ENCODE measurements at regions not wholly inside any gene's neighbourhood (a gene's known extent, or its start where the extent isn't known, plus 50 kb on each side); places are given as distances from the start of the nearest gene placed in this dataset.

GRCh38 chr1:219438386-219438785 is 174.5 kb downstream of the ZC3H11B start:
- BruUV-seq (replicated peaks), result no TSS peak

GRCh38 chr1:219434923-219435297 is 178.0 kb downstream of the ZC3H11B start:
- no peaks in the 10 kb centered on the region for H3K9me2 ChIP-seq (ENCODE audit: insufficient read depth, low read length)
- H3K9me3 ChIP-seq (ENCODE audit: low read length), result no peaks in the 10 kb centered on the region
- BruUV-seq (replicated peaks), result no TSS peak
- H2AFZ ChIP-seq (ENCODE audit: low read length), result no peak overlapping the region
- H3K36me3 ChIP-seq (ENCODE audit: insufficient read depth, low read length), result no peaks in the 10 kb centered on the region
- ChIA-PET POLR2A (no interaction called here), CTCF (ENCODE audit: unreplicated experiment) (no interaction called here)
- H4K20me1 ChIP-seq (ENCODE audit: insufficient read depth, low read length), result no peaks in the 10 kb centered on the region
- no peak for DNase-seq (ENCODE audit: low spot score)
- H3K27ac ChIP-seq (ENCODE audit: low read depth, low read length, poor library complexity, severe bottlenecking), result no peak overlapping the region
- H3K79me2 ChIP-seq (ENCODE audit: insufficient read depth, low read depth, low read length), result no peaks in the 10 kb centered on the region
- no peak overlapping the region for H3K4me2 ChIP-seq (ENCODE audit: low read length)
- H3K4me1 ChIP-seq (ENCODE audit: insufficient read depth, low read length, poor library complexity, severe bottlenecking), result no peaks in the 10 kb centered on the region
- intact Hi-C loops (cut with micrococcal nuclease; ENCODE audit: unreplicated experiment), result no loop called here
- H3K4me3 ChIP-seq (ENCODE audit: low read depth, low read length, poor library complexity, severe bottlenecking), result no peak overlapping the region
- TF ChIP-seq EZH2phosphoT487 (IDR thresholded peaks at IDR 0.05; ENCODE audit: borderline replicate concordance, low read depth, low read length), result no peak
- no peak for TF ChIP-seq CTCF (conservative IDR thresholded peaks at IDR 0.05; ENCODE audit: low read length)

More at GRCh38 chr1:219438386-219438785, 174.5 kb downstream of the ZC3H11B start:
- Histone ChIP-seq H4K20me1 (ENCODE audit: insufficient read depth, low read length) (no peaks in the 10 kb centered on the region), H3K36me3 (ENCODE audit: insufficient read depth, low read length) (no peaks in the 10 kb centered on the region), H3K4me1 (ENCODE audit: insufficient read depth, low read length, poor library complexity, severe bottlenecking) (no peaks in the 10 kb centered on the region), H3K79me2 (ENCODE audit: insufficient read depth, low read depth, low read length) (no peaks in the 10 kb centered on the region), H3K4me2 (ENCODE audit: low read length) (no peak overlapping the region), H3K4me3 (ENCODE audit: low read depth, low read length, poor library complexity, severe bottlenecking) (no peak overlapping the region), H3K27ac (ENCODE audit: low read depth, low read length, poor library complexity, severe bottlenecking) (no peak overlapping the region), H3K9me3 (ENCODE audit: low read length) (no peaks in the 10 kb centered on the region), H3K9me2 (ENCODE audit: insufficient read depth, low read length) (no peaks in the 10 kb centered on the region), H2AFZ (ENCODE audit: low read length) (no peak overlapping the region)
- POLR2A ChIA-PET, result no interaction called here
- CTCF ChIA-PET (ENCODE audit: unreplicated experiment), result no interaction called here
- no peak for TF ChIP-seq EZH2phosphoT487 (IDR thresholded peaks at IDR 0.05; ENCODE audit: borderline replicate concordance, low read depth, low read length)
- TF ChIP-seq CTCF (conservative IDR thresholded peaks at IDR 0.05; ENCODE audit: low read length), result no peak
- DNase-seq (ENCODE audit: low spot score), result no peak
- intact Hi-C loops (cut with micrococcal nuclease; ENCODE audit: unreplicated experiment), result no loop called here

- Histone ChIP-seq H3K9me3 (ENCODE audit: low read length) (no peaks in the 10 kb centered on the region), H3K36me3 (ENCODE audit: insufficient read depth, low read length) (no peaks in the 10 kb centered on the region), H2AFZ (ENCODE audit: low read length) (no peak overlapping the region), H3K4me1 (ENCODE audit: insufficient read depth, low read length, poor library complexity, severe bottlenecking) (no peaks in the 10 kb centered on the region), H3K9me2 (ENCODE audit: insufficient read depth, low read length) (no peaks in the 10 kb centered on the region), H3K4me3 (ENCODE audit: low read depth, low read length, poor library complexity, severe bottlenecking) (no peak overlapping the region), H4K20me1 (ENCODE audit: insufficient read depth, low read length) (no peaks in the 10 kb centered on the region), H3K4me2 (ENCODE audit: low read length) (no peak overlapping the region), H3K79me2 (ENCODE audit: insufficient read depth, low read depth, low read length) (no peaks in the 10 kb centered on the region), H3K27ac (ENCODE audit: low read depth, low read length, poor library complexity, severe bottlenecking) (no peak overlapping the region)
- no TSS peak for BruUV-seq (replicated peaks)
- DNase-seq (ENCODE audit: low spot score), result no peak
- intact Hi-C loops (cut with micrococcal nuclease; ENCODE audit: unreplicated experiment), result no loop called here
- ChIA-PET CTCF (ENCODE audit: unreplicated experiment) (no interaction called here), POLR2A (interaction anchor here (1.2 kb wide), 1 partner anchor 13 kb away, joined by 3 read pairs; no protein-coding TSS in a partner anchor)
- TF ChIP-seq EZH2phosphoT487 (IDR thresholded peaks at IDR 0.05; ENCODE audit: borderline replicate concordance, low read depth, low read length), result no peak
- no peak for TF ChIP-seq CTCF (conservative IDR thresholded peaks at IDR 0.05; ENCODE audit: low read length)
Observed at GRCh38 chr1:219434285-219434922, 178.5 kb downstream of the ZC3H11B start.
